DOHH2 (cell line): ENCODE measurements at regions not wholly inside any gene's neighbourhood (a gene's known extent, or its start where the extent isn't known, plus 50 kb on each side); places are given as distances from the start of the nearest gene placed in this dataset.

ENCODE experiments used
- H3F3A ChIP-seq: fragments of 200-600 bp; sonication (generic), shearing (Covaris generic); 2 replicates; pipeline ENCODE4 v1.6.0; 2016; ENCODE audit warnings: antibody characterized with exemption, mild to moderate bottlenecking; ENCODE audit not compliant: control insufficient read depth, insufficient read depth
- H3K27ac ChIP-seq: fragments of 200-600 bp; sonication (generic); 2 replicates; pipeline ENCODE4 v1.5.1; 2014; ENCODE audit warnings: low read depth, mild to moderate bottlenecking, low read length, moderate library complexity
- H3K27me3 ChIP-seq: fragments of 200-600 bp; sonication (generic); 2 replicates; pipeline ENCODE4 v1.6.1; 2014; ENCODE audit warnings: mild to moderate bottlenecking, low read length, mixed read lengths; ENCODE audit not compliant: control insufficient read depth
- H3K36me3 ChIP-seq: fragments of 200-600 bp; sonication (generic); 2 replicates; pipeline ENCODE4 v1.6.1; 2014; ENCODE audit warnings: mild to moderate bottlenecking, low read length, moderate library complexity, mixed read lengths; ENCODE audit not compliant: control insufficient read depth
- H3K4me1 ChIP-seq: fragments of 200-600 bp; sonication (generic); 2 replicates; pipeline ENCODE4 v1.6.1; 2014; ENCODE audit warnings: mild to moderate bottlenecking, low read length, mixed read lengths; ENCODE audit not compliant: control insufficient read depth
- H3K4me2 ChIP-seq: fragments of 200-600 bp; sonication (generic); 2 replicates; pipeline ENCODE4 v1.6.0; 2014; ENCODE audit warnings: mild to moderate bottlenecking, low read length, moderate library complexity
- H3K4me3 ChIP-seq: fragments of 200-600 bp; sonication (generic); 2 replicates; pipeline ENCODE4 v1.5.1; 2014; ENCODE audit warnings: mild to moderate bottlenecking, low read length, mixed read lengths
- H3K79me2 ChIP-seq: fragments of 200-600 bp; sonication (generic); 2 replicates; pipeline ENCODE4 v1.6.1; 2014; ENCODE audit warnings: mild to moderate bottlenecking, low read length, mixed read lengths; ENCODE audit not compliant: control insufficient read depth
- H3K9me2 ChIP-seq: fragments of 200-600 bp; sonication (generic); replicated peaks from 2 replicates; pipeline ENCODE4 v1.6.1; 2014; ENCODE audit warnings: mild to moderate bottlenecking, low read length, mixed read lengths; ENCODE audit not compliant: control insufficient read depth
- H3K9me3 ChIP-seq: fragments of 200-600 bp; sonication (generic); 2 replicates; pipeline ENCODE4 v1.6.1; 2014; ENCODE audit warnings: antibody characterized with exemption, low read length, mixed read lengths; ENCODE audit not compliant: control insufficient read depth, insufficient read depth
- H4K20me1 ChIP-seq: fragments of 200-600 bp; sonication (generic); 2 replicates; pipeline ENCODE4 v1.6.0; 2014; ENCODE audit warnings: low read depth, mild to moderate bottlenecking, antibody characterized with exemption, low read length, moderate library complexity; ENCODE audit not compliant: control insufficient read depth, insufficient read depth
- EZH2phosphoT487 ChIP-seq: fragments of 200-600 bp; sonication (generic); IDR thresholded peaks from 2 replicates; pipeline ENCODE4 v1.6.1; 2017; ENCODE audit warnings: borderline replicate concordance, mild to moderate bottlenecking, antibody characterized with exemption, low read length, moderate library complexity, mixed read lengths
- TF ChIP-seq, protein P1 (sequence below): fragments of 200-600 bp; sonication (generic); IDR thresholded peaks from one replicate; pipeline ENCODE4 v1.5.1; 2014; ENCODE audit warnings: antibody characterized with exemption, mild to moderate bottlenecking, low read depth, low read length; ENCODE audit not compliant: poor library complexity, severe bottlenecking

DNA sequence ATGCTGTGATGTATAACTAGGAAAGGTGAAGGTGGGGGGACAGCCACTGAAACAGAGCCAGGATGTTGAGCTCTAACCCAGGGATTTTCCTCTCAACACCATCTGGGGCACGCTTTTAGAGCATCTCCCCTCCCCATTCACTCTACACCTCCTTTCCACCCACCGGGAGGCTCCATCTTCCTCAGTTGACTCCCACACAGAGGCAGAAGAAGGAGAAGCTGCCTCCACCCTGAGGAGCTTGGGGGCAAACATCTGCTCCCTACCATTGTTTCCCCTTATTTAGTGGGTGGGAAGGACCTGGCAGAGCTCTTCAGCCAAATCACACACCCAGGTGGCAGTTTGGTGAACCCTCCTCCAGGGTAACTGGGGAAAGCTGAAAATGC, 50.0 kb upstream of the ADA2 start:
- Histone ChIP-seq H3K9me2 (no peaks in the 10 kb centered on the region), H4K20me1 (no peaks in the 10 kb centered on the region), H3K4me2 (no peak overlapping the region), H3F3A (0 out of 2 replicates have a peak, but pooled peaks cover 6% of the 10 kb centered on the region), H3K27ac (no peak overlapping the region), H3K79me2 (no peaks in the 10 kb centered on the region), H3K4me3 (no peak overlapping the region), H3K36me3 (no peaks in the 10 kb centered on the region), H3K9me3 (no peaks in the 10 kb centered on the region), H3K27me3 (no peaks in the 10 kb centered on the region), H3K4me1 (peaks cover 31% of the 10 kb centered on the region)
- TF ChIP-seq EZH2phosphoT487: no peak
- TF ChIP-seq, protein P1, sequence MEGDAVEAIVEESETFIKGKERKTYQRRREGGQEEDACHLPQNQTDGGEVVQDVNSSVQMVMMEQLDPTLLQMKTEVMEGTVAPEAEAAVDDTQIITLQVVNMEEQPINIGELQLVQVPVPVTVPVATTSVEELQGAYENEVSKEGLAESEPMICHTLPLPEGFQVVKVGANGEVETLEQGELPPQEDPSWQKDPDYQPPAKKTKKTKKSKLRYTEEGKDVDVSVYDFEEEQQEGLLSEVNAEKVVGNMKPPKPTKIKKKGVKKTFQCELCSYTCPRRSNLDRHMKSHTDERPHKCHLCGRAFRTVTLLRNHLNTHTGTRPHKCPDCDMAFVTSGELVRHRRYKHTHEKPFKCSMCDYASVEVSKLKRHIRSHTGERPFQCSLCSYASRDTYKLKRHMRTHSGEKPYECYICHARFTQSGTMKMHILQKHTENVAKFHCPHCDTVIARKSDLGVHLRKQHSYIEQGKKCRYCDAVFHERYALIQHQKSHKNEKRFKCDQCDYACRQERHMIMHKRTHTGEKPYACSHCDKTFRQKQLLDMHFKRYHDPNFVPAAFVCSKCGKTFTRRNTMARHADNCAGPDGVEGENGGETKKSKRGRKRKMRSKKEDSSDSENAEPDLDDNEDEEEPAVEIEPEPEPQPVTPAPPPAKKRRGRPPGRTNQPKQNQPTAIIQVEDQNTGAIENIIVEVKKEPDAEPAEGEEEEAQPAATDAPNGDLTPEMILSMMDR: no peak
